ENCODE measurements at regions not wholly inside any gene's neighbourhood (a gene's known extent, or its start where the extent isn't known, plus 50 kb on each side); places are given as distances from the start of the nearest gene placed in this dataset.

DNA sequence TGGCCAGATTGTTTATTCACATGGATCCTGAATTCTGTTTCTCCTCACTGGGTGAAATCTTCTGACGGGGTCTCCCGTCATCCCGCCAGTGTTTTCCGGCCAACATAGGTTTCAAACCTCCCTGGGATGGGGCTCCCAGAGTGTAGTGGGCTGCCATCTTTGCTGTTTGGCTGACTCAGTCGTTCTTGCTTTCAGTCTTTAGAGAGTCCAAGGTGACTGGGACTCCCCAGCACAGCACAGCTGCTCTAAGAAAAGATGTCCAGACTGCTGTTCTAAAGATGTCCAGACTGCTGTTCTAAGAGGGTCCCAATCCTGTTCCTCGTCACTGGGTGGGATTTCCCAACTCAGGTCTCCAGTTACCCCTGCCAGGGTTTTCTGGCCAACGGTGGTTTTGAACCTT is 801.9 kb upstream of the IGFBP3 start:
- Histone ChIP-seq H3K4me2 (ENCODE audit: insufficient read depth, low read length) (no peak overlapping the region), H2AFZ (ENCODE audit: low read length) (no peak overlapping the region), H3K36me3 (ENCODE audit: insufficient read depth, low read length) (no peaks in the 10 kb centered on the region), H3K9me3 (ENCODE audit: low read depth, low read length) (no peaks in the 10 kb centered on the region), H3K27ac (ENCODE audit: low read depth, low read length) (no peak overlapping the region), H4K20me1 (ENCODE audit: insufficient read depth, low read length) (no peaks in the 10 kb centered on the region), H3K79me2 (ENCODE audit: insufficient read depth, low read length) (no peaks in the 10 kb centered on the region), H3K4me1 (ENCODE audit: insufficient read depth, low read length) (no peaks in the 10 kb centered on the region), H3K4me3 (ENCODE audit: insufficient read depth, low read length) (no peak overlapping the region), H3K27me3 (ENCODE audit: insufficient read depth, low read length) (no peaks in the 10 kb centered on the region)
- TF ChIP-seq, protein P1, sequence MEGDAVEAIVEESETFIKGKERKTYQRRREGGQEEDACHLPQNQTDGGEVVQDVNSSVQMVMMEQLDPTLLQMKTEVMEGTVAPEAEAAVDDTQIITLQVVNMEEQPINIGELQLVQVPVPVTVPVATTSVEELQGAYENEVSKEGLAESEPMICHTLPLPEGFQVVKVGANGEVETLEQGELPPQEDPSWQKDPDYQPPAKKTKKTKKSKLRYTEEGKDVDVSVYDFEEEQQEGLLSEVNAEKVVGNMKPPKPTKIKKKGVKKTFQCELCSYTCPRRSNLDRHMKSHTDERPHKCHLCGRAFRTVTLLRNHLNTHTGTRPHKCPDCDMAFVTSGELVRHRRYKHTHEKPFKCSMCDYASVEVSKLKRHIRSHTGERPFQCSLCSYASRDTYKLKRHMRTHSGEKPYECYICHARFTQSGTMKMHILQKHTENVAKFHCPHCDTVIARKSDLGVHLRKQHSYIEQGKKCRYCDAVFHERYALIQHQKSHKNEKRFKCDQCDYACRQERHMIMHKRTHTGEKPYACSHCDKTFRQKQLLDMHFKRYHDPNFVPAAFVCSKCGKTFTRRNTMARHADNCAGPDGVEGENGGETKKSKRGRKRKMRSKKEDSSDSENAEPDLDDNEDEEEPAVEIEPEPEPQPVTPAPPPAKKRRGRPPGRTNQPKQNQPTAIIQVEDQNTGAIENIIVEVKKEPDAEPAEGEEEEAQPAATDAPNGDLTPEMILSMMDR (IDR thresholded peaks at IDR 0.05; ENCODE audit: extremely low read depth, low read depth, low read length) = no peak
- no peak for DNase-seq (ENCODE audit: insufficient read length, low spot score, missing footprints)

DNA sequence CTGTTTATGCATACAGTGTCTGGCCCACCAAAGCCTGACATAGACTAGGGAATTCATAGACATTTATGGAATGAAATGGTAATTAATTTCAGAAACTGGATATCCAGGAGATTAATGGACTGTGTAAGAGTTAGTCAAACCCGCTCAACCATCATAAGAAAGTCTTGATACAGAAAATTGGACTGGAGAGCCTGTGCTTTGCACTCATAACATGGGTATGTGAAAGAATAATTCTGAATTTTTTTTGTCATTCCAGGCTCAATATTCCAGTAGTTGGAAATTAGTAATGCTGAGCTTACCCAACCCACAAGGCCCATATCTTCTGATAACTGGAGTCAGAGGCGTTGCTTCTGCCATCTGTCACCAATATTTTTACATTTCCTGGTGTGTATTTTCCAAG is 799.7 kb upstream of the IGFBP3 start:
- Histone ChIP-seq H3K27me3 (ENCODE audit: insufficient read depth, low read length) (no peaks in the 10 kb centered on the region), H3K4me2 (ENCODE audit: insufficient read depth, low read length) (no peak overlapping the region), H3K9me3 (ENCODE audit: low read depth, low read length) (no peaks in the 10 kb centered on the region), H3K36me3 (ENCODE audit: insufficient read depth, low read length) (no peaks in the 10 kb centered on the region), H2AFZ (ENCODE audit: low read length) (no peak overlapping the region), H3K4me3 (ENCODE audit: insufficient read depth, low read length) (no peak overlapping the region), H3K27ac (ENCODE audit: low read depth, low read length) (no peak overlapping the region), H3K79me2 (ENCODE audit: insufficient read depth, low read length) (no peaks in the 10 kb centered on the region), H3K4me1 (ENCODE audit: insufficient read depth, low read length) (no peaks in the 10 kb centered on the region), H4K20me1 (ENCODE audit: insufficient read depth, low read length) (no peaks in the 10 kb centered on the region)
- no peak for DNase-seq (ENCODE audit: insufficient read length, low spot score, missing footprints)
- TF ChIP-seq, protein P1 (IDR thresholded peaks at IDR 0.05; ENCODE audit: extremely low read depth, low read depth, low read length) = no peak

DNA sequence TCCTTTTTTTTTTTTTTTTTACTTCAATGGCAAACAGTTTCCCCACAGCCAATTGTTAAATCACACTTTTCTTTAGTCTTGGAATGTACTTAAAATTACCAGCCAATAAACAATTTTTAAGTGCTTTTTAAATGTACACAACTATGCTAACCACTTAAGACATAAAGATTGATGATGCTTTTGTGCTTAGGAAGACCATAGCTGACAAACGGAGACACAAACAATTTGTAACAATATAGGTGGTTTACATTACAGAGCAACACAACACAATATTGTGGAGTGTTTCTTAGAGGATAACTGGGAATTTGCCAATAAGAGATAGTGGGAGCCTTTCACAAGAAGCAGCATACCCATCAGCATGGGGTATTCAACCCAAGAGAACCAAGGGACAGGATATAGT is 798.5 kb upstream of the IGFBP3 start:
- no peaks in the 10 kb centered on the region for H3K36me3 ChIP-seq (ENCODE audit: insufficient read depth, low read length)
- no peak overlapping the region for H2AFZ ChIP-seq (ENCODE audit: low read length)
- H3K4me1 ChIP-seq (ENCODE audit: insufficient read depth, low read length) = no peaks in the 10 kb centered on the region
- no peaks in the 10 kb centered on the region for H3K9me3 ChIP-seq (ENCODE audit: low read depth, low read length)
- H3K27me3 ChIP-seq (ENCODE audit: insufficient read depth, low read length) = no peaks in the 10 kb centered on the region
- no peak overlapping the region for H3K4me2 ChIP-seq (ENCODE audit: insufficient read depth, low read length)
- no peak for DNase-seq (ENCODE audit: insufficient read length, low spot score, missing footprints)
- TF ChIP-seq, protein P1 (IDR thresholded peaks at IDR 0.05; ENCODE audit: extremely low read depth, low read depth, low read length) = no peak
- H4K20me1 ChIP-seq (ENCODE audit: insufficient read depth, low read length) = no peaks in the 10 kb centered on the region
- H3K79me2 ChIP-seq (ENCODE audit: insufficient read depth, low read length) = no peaks in the 10 kb centered on the region
- H3K27ac ChIP-seq (ENCODE audit: low read depth, low read length) = no peak overlapping the region
- no peak overlapping the region for H3K4me3 ChIP-seq (ENCODE audit: insufficient read depth, low read length)

DNA sequence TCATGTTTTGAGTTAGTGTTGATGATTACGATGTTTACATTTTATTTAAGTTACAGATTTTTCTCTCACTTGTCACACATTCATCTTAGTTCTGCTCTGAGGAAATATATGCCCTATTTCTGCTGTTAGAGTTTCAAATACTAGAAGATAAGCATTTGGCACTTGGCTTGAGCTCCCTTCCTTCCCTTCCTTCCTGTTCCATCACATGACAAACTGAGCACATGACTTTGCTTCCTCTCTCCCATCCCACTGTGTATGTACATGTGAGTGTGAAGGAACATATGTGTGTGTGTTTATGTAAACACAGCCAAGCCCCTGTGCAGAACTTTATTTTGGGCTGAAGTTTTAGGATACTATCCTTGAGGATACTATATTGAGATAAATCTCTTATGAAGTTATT is 795.9 kb upstream of the IGFBP3 start:
- no peak overlapping the region for H3K4me2 ChIP-seq (ENCODE audit: insufficient read depth, low read length)
- H3K79me2 ChIP-seq (ENCODE audit: insufficient read depth, low read length) = no peaks in the 10 kb centered on the region
- TF ChIP-seq, protein P1 (IDR thresholded peaks at IDR 0.05; ENCODE audit: extremely low read depth, low read depth, low read length) = no peak
- no peak overlapping the region for H2AFZ ChIP-seq (ENCODE audit: low read length)
- H3K27ac ChIP-seq (ENCODE audit: low read depth, low read length) = no peak overlapping the region
- no peaks in the 10 kb centered on the region for H4K20me1 ChIP-seq (ENCODE audit: insufficient read depth, low read length)
- no peaks in the 10 kb centered on the region for H3K4me1 ChIP-seq (ENCODE audit: insufficient read depth, low read length)
- H3K9me3 ChIP-seq (ENCODE audit: low read depth, low read length) = no peaks in the 10 kb centered on the region
- H3K4me3 ChIP-seq (ENCODE audit: insufficient read depth, low read length) = no peak overlapping the region
- H3K36me3 ChIP-seq (ENCODE audit: insufficient read depth, low read length) = no peaks in the 10 kb centered on the region
- DNase-seq (ENCODE audit: insufficient read length, low spot score, missing footprints) = no peak
- H3K27me3 ChIP-seq (ENCODE audit: insufficient read depth, low read length) = no peaks in the 10 kb centered on the region

All from osteoblast (primary cell).